Panc1 (cell line): ENCODE measurements at regions not wholly inside any gene's neighbourhood (a gene's known extent, or its start where the extent isn't known, plus 50 kb on each side); places are given as distances from the start of the nearest gene placed in this dataset.

Experiments
- ATAC-seq: fragments of 200-7000 bp; cut with Tn5 transposase; 2 replicates; pipeline ENCODE4 v1.9.1; 2020; ENCODE audit warnings: mild to moderate bottlenecking, moderate library complexity
- BruUV-seq: library from RNA; stranded (reverse); fragments of 400-500 nt; replicated peaks from 2 replicates; lab custom pipeline; 2021; lab: Mats Ljungman, UMichigan
- CTCF ChIA-PET: fragments of 300-600 bp; sonication (Branson Sonifier 250); formaldehyde crosslinking; loops from one replicate; lab custom pipeline; 2022; ENCODE audit warnings: antibody characterized with exemption; lab: Charles Lee
- POLR2A ChIA-PET: fragments of 300-600 bp; sonication (Branson Sonifier 250); formaldehyde crosslinking; loops from one replicate; lab custom pipeline; 2022; ENCODE audit warnings: antibody characterized with exemption; lab: Charles Lee
- DNase-seq: peaks from one replicate; pipeline ENCODE4 v3.0.0-alpha.2; 2010; ENCODE audit warnings: low read depth, low spot score
- H3K27ac ChIP-seq: 2 replicates; pipeline ENCODE4 v1.5.1; 2011; ENCODE audit warnings: mild to moderate bottlenecking, low read length, inconsistent platforms
- H3K27me3 ChIP-seq: fragments of 200-500 bp; sonication (Bioruptor generic); 2 replicates; pipeline ENCODE4 v1.6.0; 2014; ENCODE audit warnings: low read length, inconsistent platforms; ENCODE audit not compliant: control insufficient read depth, insufficient read depth
- H3K36me3 ChIP-seq: fragments of 200-500 bp; sonication (Bioruptor generic); 2 replicates; pipeline ENCODE4 v1.5.1; 2014; ENCODE audit warnings: inconsistent platforms, mild to moderate bottlenecking, low read length, moderate library complexity; ENCODE audit not compliant: control insufficient read depth, insufficient read depth
- H3K4me1 ChIP-seq: 2 replicates; pipeline ENCODE4 v1.5.1; 2011; ENCODE audit warnings: inconsistent platforms, mild to moderate bottlenecking, low read length, moderate library complexity; ENCODE audit not compliant: control insufficient read depth, insufficient read depth
- H3K4me3 ChIP-seq, 2 experiments: 2 replicates each; pipeline ENCODE4 v1.5.1; 2011 to 2012; ENCODE audit warnings: low read depth in 2 of 2, low read length in 2 of 2, mild to moderate bottlenecking in 2 of 2, inconsistent platforms in 1 of 2, moderate library complexity in 1 of 2
- H3K9me3 ChIP-seq: fragments of 200-500 bp; sonication (Bioruptor generic); 2 replicates; pipeline ENCODE4 v1.5.1; 2014; ENCODE audit warnings: low read depth, mild to moderate bottlenecking, inconsistent platforms, low read length, moderate library complexity; ENCODE audit not compliant: control insufficient read depth, insufficient read depth
- CTCF ChIP-seq: fragments of 450-650 bp; IDR thresholded peaks from 2 replicates; pipeline ENCODE4 v1.5.1; 2017; ENCODE audit warnings: mild to moderate bottlenecking
- POLR2AphosphoS5 ChIP-seq: IDR thresholded peaks from 2 replicates; pipeline ENCODE4 v1.6.1; 2012; ENCODE audit warnings: mild to moderate bottlenecking, low read depth, low read length, moderate library complexity
- REST ChIP-seq, 2 experiments: IDR thresholded peaks; 2 replicates each; pipeline ENCODE4 v1.6.1; 2011 to 2012; ENCODE audit warnings: low read depth in 2 of 2, control low read depth in 1 of 2, low read length in 1 of 2, mild to moderate bottlenecking in 1 of 2, moderate library complexity in 1 of 2; ENCODE audit not compliant: insufficient read depth in 1 of 2
- SIN3A ChIP-seq: IDR thresholded peaks from 2 replicates; pipeline ENCODE4 v1.6.1; 2012; ENCODE audit warnings: low read depth, mild to moderate bottlenecking, low read length, moderate library complexity, borderline replicate concordance; ENCODE audit not compliant: insufficient read depth
- TCF7L2 ChIP-seq: IDR thresholded peaks from 2 replicates; pipeline ENCODE4 v1.6.1; 2011; ENCODE audit warnings: mild to moderate bottlenecking, low read depth, low read length, inconsistent platforms
- in situ Hi-C: cut with HindIII; loops from 2 replicates; pipeline ENCODE4 v1.10.0; 2016; ENCODE audit warnings: low sequenced_read_pairs, low pct_unique_long_range_greater_than_20kb
- intact Hi-C: fragments of 100-400 bp; cut with micrococcal nuclease; formaldehyde crosslinking; loops from one replicate; pipeline ENCODE4 v1.10.0; 2022; ENCODE audit not compliant: unreplicated experiment

- Histone ChIP-seq H3K9me3 (no peaks in the 10 kb centered on the region), H3K36me3 (no peaks in the 10 kb centered on the region), H3K27ac (no peak overlapping the region), H3K27me3 (no peaks in the 10 kb centered on the region), H3K4me1 (no peaks in the 10 kb centered on the region), H3K4me3 (no peak overlapping the region)
- ATAC-seq (no peak), DNase-seq (no peak)
- in situ Hi-C loops: no loop called here
- CTCF ChIA-PET: no interaction called here
- POLR2A ChIA-PET: no interaction called here
- no peak for TF ChIP-seq CTCF
- no peak for TF ChIP-seq TCF7L2
- TF ChIP-seq REST (IDR thresholded peaks at IDR 0.05; ENCODE audit: insufficient read depth in 1 of 2, low read depth in 2 of 2, low read length in 1 of 2): no peak
- no peak for TF ChIP-seq SIN3A
- TF ChIP-seq POLR2AphosphoS5: no peak
- no TSS peak for BruUV-seq
- intact Hi-C loops: no loop called here
Observed at GRCh38 chr4:180330521-180330920, 1912.7 kb upstream of the TENM3 start.

GRCh38 chr4:180333162-180333561 is 1910.0 kb upstream of the TENM3 start:
- POLR2A ChIA-PET: no interaction called here
- in situ Hi-C loops (no loop called here), intact Hi-C loops (no loop called here)
- H3K9me3 ChIP-seq: no peaks in the 10 kb centered on the region
- CTCF ChIA-PET: no interaction called here
- BruUV-seq: no TSS peak
- no peaks in the 10 kb centered on the region for H3K4me1 ChIP-seq
- ATAC-seq: no peak
- no peak overlapping the region for H3K27ac ChIP-seq
- no peak for DNase-seq
- no peak for TF ChIP-seq POLR2AphosphoS5
- no peak for TF ChIP-seq TCF7L2
- TF ChIP-seq CTCF: no peak
- TF ChIP-seq REST (IDR thresholded peaks at IDR 0.05; ENCODE audit: insufficient read depth in 1 of 2, low read depth in 2 of 2, low read length in 1 of 2): no peak
- no peak for TF ChIP-seq SIN3A
- H3K27me3 ChIP-seq: no peaks in the 10 kb centered on the region
- H3K36me3 ChIP-seq: no peaks in the 10 kb centered on the region
- H3K4me3 ChIP-seq: no peak overlapping the region
